ENCODE measurements at regions not wholly inside any gene's neighbourhood (a gene's known extent, or its start where the extent isn't known, plus 50 kb on each side); places are given as distances from the start of the nearest gene placed in this dataset.
"Not testable (repeated sequence)": the region's sequence is repeated elsewhere in the genome, so short reads cannot be mapped to it uniquely, and the experiment has no call there.

- not testable (repeated sequence) for H3K27me3 Mint-ChIP-seq; H3K27ac Mint-ChIP-seq (ENCODE audit: low read depth); DNase-seq (ENCODE audit: low spot score in 2 of 2); H3K4me3 Mint-ChIP-seq; H3K4me1 Mint-ChIP-seq; ATAC-seq (replicated peaks; ENCODE audit: extremely low read depth, poor library complexity, severe bottlenecking); H3K36me3 Mint-ChIP-seq (ENCODE audit: insufficient read depth)
- H3K9me3 Mint-ChIP-seq: peaks cover 21% of the 10 kb centered on the region
Observed at GRCh38 chr5:166810093-166810658, 1481.3 kb upstream of the WWC1 start.

- H3K27me3 Mint-ChIP-seq: no peaks in the 10 kb centered on the region
Observed at GRCh38 chr5:166810721-166811120, 1480.7 kb upstream of the WWC1 start.

GRCh38 chr5:166823360-166823759, 1468.1 kb upstream of the WWC1 start:
- peaks cover 2% of the 10 kb centered on the region for H3K36me3 Mint-ChIP-seq (ENCODE audit: insufficient read depth)
- DNase-seq (ENCODE audit: low spot score in 2 of 2) (no peak), ATAC-seq (replicated peaks; ENCODE audit: extremely low read depth, poor library complexity, severe bottlenecking) (no peak)
- H3K27ac Mint-ChIP-seq (ENCODE audit: low read depth): no peak overlapping the region
- H3K4me1 Mint-ChIP-seq: no peaks in the 10 kb centered on the region
- no peak overlapping the region for H3K4me3 Mint-ChIP-seq
- H3K27me3 Mint-ChIP-seq: no peaks in the 10 kb centered on the region
- H3K9me3 Mint-ChIP-seq: peaks cover 16% of the 10 kb centered on the region

More at GRCh38 chr5:166810721-166811120, 1480.7 kb upstream of the WWC1 start:
- Mint-ChIP-seq H3K36me3 (ENCODE audit: insufficient read depth) (no peaks in the 10 kb centered on the region), H3K9me3 (peaks cover 16% of the 10 kb centered on the region), H3K27ac (ENCODE audit: low read depth) (no peak overlapping the region), H3K4me3 (no peak overlapping the region), H3K4me1 (no peaks in the 10 kb centered on the region)
- no peak for ATAC-seq (replicated peaks; ENCODE audit: extremely low read depth, poor library complexity, severe bottlenecking)
- no peak for DNase-seq (ENCODE audit: low spot score in 2 of 2)

- no peak for ATAC-seq (replicated peaks; ENCODE audit: extremely low read depth, poor library complexity, severe bottlenecking)
- no peaks in the 10 kb centered on the region for H3K36me3 Mint-ChIP-seq (ENCODE audit: insufficient read depth)
Observed at GRCh38 chr5:166834246-166834645, 1457.2 kb upstream of the WWC1 start.

DNA sequence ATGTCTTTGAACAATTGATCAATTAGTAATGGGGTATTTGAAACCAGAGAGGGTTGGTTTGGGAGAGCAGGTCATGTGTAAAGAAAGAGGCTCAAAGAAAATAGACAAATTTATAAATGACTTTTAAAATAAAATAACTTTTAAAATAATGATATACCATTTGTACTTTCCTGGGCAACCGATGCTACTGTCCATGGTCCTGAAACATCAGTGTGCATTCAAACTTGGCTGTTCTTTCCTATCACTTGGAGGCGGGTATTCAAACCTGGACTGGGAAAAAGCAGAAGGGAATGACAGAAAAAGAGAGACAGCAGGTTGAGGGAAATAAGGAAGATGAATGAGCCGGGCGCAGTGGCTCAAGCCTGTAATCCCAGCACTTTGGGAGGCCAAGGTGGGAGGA, 1446.4 kb upstream of the WWC1 start:
- DNase-seq (ENCODE audit: low spot score in 2 of 2) (no peak), ATAC-seq (replicated peaks; ENCODE audit: extremely low read depth, poor library complexity, severe bottlenecking) (no peak)
- Mint-ChIP-seq H3K27ac (ENCODE audit: low read depth) (no peak overlapping the region), H3K27me3 (no peaks in the 10 kb centered on the region), H3K4me3 (no peak overlapping the region), H3K4me1 (no peaks in the 10 kb centered on the region), H3K36me3 (ENCODE audit: insufficient read depth) (peaks cover 1% of the 10 kb centered on the region), H3K9me3 (peaks cover 44% of the 10 kb centered on the region)

More at GRCh38 chr5:166834246-166834645, 1457.2 kb upstream of the WWC1 start:
- H3K4me1 Mint-ChIP-seq: no peaks in the 10 kb centered on the region
- DNase-seq (ENCODE audit: low spot score in 2 of 2): no peak
- H3K4me3 Mint-ChIP-seq: no peak overlapping the region
- H3K27me3 Mint-ChIP-seq: no peaks in the 10 kb centered on the region
- peaks cover 14% of the 10 kb centered on the region for H3K9me3 Mint-ChIP-seq
- H3K27ac Mint-ChIP-seq (ENCODE audit: low read depth): no peak overlapping the region

DNA sequence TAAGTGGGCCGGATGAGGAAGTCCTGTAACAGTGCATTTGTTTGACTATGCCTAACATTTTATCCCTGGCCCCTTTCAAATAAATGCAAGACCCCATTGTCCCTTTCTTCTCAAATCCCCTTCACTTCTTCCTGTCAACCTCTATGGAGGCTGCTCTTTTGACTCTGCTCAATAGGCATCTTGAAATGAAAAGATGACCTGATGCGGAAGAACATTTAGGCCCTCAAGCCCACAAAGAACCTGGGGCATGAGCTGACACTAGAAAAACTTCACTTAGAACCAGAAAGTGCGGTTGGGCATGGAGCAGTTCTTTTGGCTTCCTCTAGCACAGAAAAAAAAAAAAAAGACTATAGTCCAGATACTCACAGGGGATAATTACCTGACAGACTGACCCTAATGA, 1434.7 kb upstream of the WWC1 start:
- H3K4me1 Mint-ChIP-seq: no peaks in the 10 kb centered on the region
- H3K9me3 Mint-ChIP-seq: peaks cover 13% of the 10 kb centered on the region
- no peaks in the 10 kb centered on the region for H3K27me3 Mint-ChIP-seq
- ATAC-seq (replicated peaks; ENCODE audit: extremely low read depth, poor library complexity, severe bottlenecking): no peak
- no peak overlapping the region for H3K27ac Mint-ChIP-seq (ENCODE audit: low read depth)
- DNase-seq (ENCODE audit: low spot score in 2 of 2): no peak
- H3K4me3 Mint-ChIP-seq: no peak overlapping the region
- H3K36me3 Mint-ChIP-seq (ENCODE audit: insufficient read depth): no peaks in the 10 kb centered on the region

DNA sequence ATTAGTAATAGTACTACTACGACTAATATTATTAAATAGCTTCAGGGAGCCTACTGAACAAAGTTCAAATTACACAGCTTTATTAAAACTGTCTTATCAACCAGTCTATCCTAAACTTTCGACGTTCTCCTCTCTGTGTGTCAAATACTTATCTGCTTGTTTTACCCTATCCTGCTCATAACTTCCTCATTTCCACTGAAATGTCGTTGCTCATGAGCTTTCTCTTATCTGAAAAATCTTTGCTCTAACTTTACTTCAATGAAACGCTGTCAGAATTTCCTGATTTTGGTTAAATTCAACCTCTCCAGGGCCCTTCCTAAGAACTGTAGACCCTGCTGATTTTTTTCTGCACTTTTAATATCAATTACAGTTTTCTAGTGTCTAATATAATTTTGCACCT, 1431.0 kb upstream of the WWC1 start:
- Mint-ChIP-seq H3K9me3 (peaks cover 13% of the 10 kb centered on the region), H3K27ac (ENCODE audit: low read depth) (no peak overlapping the region), H3K4me1 (no peaks in the 10 kb centered on the region), H3K4me3 (no peak overlapping the region), H3K36me3 (ENCODE audit: insufficient read depth) (no peaks in the 10 kb centered on the region), H3K27me3 (no peaks in the 10 kb centered on the region)
- DNase-seq (ENCODE audit: low spot score in 2 of 2): no peak
- no peak for ATAC-seq (replicated peaks; ENCODE audit: extremely low read depth, poor library complexity, severe bottlenecking)

DNA sequence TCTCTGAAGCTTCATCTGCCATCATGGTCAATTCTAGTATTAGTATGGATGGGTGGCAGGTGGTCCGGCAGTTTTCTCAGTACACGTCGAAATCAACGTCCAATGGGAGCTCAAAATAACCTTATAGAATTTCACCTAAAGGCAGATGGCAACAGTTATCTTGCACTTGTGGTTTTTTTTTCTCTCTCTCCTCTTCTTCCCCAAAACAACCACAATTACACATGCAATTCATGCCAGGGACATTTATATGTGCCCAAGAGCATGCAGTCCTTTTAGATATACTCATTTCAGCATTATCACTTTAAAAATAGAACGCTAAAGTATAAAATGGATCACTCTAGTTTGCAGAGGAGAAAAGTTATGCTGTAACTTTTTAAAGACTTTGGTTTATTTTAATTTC, 1428.9 kb upstream of the WWC1 start:
- ATAC-seq (replicated peaks; ENCODE audit: extremely low read depth, poor library complexity, severe bottlenecking) (no peak), DNase-seq (ENCODE audit: low spot score in 2 of 2) (no peak)
- no peaks in the 10 kb centered on the region for H3K4me1 Mint-ChIP-seq
- peaks cover 13% of the 10 kb centered on the region for H3K9me3 Mint-ChIP-seq
- H3K27me3 Mint-ChIP-seq: no peaks in the 10 kb centered on the region
- H3K4me3 Mint-ChIP-seq: no peak overlapping the region
- H3K36me3 Mint-ChIP-seq (ENCODE audit: insufficient read depth): no peaks in the 10 kb centered on the region
- no peak overlapping the region for H3K27ac Mint-ChIP-seq (ENCODE audit: low read depth)

DNA sequence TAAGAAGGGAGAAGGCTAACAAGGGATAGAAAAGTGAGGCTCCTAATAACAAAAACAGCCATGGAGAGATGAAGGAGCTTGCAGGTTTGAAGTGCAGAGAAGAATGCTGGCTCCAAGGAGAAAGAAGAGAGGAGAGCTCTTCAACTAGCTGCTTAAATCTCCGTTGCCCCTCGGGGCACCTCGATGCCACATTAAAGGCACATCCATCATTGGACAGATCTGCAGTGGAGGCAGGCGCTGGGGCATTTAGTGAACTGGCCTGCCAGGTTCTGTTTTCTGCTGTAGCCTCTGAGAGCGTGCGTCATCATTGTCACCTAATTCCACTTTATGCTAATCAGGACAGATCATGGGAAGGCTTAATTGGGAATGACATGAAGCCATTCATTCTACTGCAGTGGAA, 1426.2 kb upstream of the WWC1 start:
- no peak for ATAC-seq (replicated peaks; ENCODE audit: extremely low read depth, poor library complexity, severe bottlenecking)
- Mint-ChIP-seq H3K27ac (ENCODE audit: low read depth) (no peak overlapping the region), H3K27me3 (no peaks in the 10 kb centered on the region), H3K36me3 (ENCODE audit: insufficient read depth) (no peaks in the 10 kb centered on the region), H3K4me1 (no peaks in the 10 kb centered on the region), H3K4me3 (no peak overlapping the region), H3K9me3 (peaks cover 17% of the 10 kb centered on the region)
- no peak for DNase-seq (ENCODE audit: low spot score in 2 of 2)

DNA sequence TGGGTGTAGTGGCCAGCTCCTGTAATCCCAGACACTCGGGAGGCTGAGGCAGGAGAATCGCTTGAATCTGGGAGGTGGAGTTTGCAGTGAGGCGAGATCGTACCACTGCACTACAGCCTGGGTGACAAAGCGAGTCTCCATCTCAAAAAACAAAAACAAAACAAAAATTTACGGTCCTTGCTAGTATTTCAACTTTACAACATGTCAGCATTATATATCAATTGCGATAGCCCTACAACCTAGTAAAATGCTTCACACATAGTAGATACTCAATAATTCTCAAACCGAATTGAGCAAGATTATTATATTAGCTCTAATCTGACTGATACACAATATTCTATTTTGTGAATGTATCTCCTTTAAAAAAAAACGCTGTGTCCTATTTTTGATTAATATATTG, 1411.0 kb upstream of the WWC1 start:
- ATAC-seq (replicated peaks; ENCODE audit: extremely low read depth, poor library complexity, severe bottlenecking): no peak
- no peak overlapping the region for H3K4me3 Mint-ChIP-seq
- no peaks in the 10 kb centered on the region for H3K36me3 Mint-ChIP-seq (ENCODE audit: insufficient read depth)

DNA sequence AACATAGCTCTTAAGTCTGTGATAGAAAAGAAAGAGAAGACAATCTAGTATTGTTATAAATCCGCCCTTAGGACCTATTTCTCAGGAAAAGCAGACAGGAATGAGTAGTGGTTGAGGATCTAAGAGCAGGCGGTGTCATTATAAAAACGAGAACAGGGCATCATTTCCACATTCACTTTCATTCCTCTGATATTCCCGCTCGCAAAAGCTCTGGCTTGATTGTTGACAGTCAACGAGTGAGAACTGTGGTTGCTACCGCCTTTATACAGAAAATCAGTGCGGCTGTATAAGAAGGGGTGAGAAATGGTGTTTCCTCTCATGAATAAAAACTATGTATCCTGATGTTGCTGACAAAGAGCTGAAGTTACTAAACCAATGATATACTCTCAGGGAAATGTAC, 1409.6 kb upstream of the WWC1 start:
- H3K27ac Mint-ChIP-seq (ENCODE audit: low read depth): no peak overlapping the region
- no peaks in the 10 kb centered on the region for H3K4me1 Mint-ChIP-seq
- ATAC-seq (replicated peaks; ENCODE audit: extremely low read depth, poor library complexity, severe bottlenecking) (no peak), DNase-seq (ENCODE audit: low spot score in 2 of 2) (no peak)
- H3K36me3 Mint-ChIP-seq (ENCODE audit: insufficient read depth): no peaks in the 10 kb centered on the region
- H3K9me3 Mint-ChIP-seq: peaks cover 6% of the 10 kb centered on the region
- H3K27me3 Mint-ChIP-seq: no peaks in the 10 kb centered on the region
- H3K4me3 Mint-ChIP-seq: no peak overlapping the region

More for the DNA sequence above, 1411.0 kb upstream of the WWC1 start:
- DNase-seq (ENCODE audit: low spot score in 2 of 2): no peak
- peaks cover 6% of the 10 kb centered on the region for H3K9me3 Mint-ChIP-seq
- H3K4me1 Mint-ChIP-seq: no peaks in the 10 kb centered on the region
- no peaks in the 10 kb centered on the region for H3K27me3 Mint-ChIP-seq
- no peak overlapping the region for H3K27ac Mint-ChIP-seq (ENCODE audit: low read depth)

DNA sequence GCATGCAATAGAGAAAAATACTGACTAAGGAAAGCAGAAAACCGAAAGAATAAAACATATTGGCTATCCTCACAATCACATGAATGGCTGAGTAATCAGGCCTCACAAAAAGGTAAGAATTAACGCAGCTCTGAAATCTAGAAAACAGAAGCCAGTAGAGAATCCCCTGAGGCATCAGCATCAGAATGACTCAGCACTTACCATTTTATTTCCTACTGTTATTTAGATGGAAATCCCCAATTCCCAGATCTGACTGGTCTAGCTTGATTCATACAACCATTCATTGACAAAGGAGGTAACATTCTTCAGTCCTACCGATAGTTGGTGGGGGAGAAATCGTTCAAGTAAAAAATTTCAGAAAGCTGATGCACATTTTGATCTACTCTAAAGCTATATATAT, 1408.4 kb upstream of the WWC1 start:
- no peaks in the 10 kb centered on the region for H3K36me3 Mint-ChIP-seq (ENCODE audit: insufficient read depth)
- H3K4me3 Mint-ChIP-seq: no peak overlapping the region
- DNase-seq (ENCODE audit: low spot score in 2 of 2): no peak
- H3K9me3 Mint-ChIP-seq: peaks cover 6% of the 10 kb centered on the region
- no peak for ATAC-seq (replicated peaks; ENCODE audit: extremely low read depth, poor library complexity, severe bottlenecking)
- no peak overlapping the region for H3K27ac Mint-ChIP-seq (ENCODE audit: low read depth)
- H3K4me1 Mint-ChIP-seq: no peaks in the 10 kb centered on the region
- no peaks in the 10 kb centered on the region for H3K27me3 Mint-ChIP-seq

DNA sequence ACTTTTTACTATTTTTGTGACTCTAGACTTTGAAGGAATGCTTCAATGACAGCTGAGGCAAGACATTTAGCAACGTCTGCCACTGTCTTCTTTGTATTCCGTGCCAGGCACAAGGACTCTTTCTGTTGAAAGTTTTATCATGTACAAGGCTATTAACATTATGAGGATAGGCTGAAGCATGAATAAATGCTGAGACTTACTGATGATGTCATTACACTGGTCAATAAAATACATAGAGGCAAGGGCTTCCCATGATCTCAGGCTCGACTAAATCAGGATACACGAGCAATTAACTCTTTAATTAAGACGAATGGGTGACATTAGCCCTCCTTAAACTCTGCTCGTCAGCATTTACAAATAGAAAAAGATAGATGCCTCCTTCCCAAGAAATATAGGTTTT, 1393.3 kb upstream of the WWC1 start:
- ATAC-seq (replicated peaks; ENCODE audit: extremely low read depth, poor library complexity, severe bottlenecking) (no peak), DNase-seq (ENCODE audit: low spot score in 2 of 2) (no peak)
- no peaks in the 10 kb centered on the region for H3K36me3 Mint-ChIP-seq (ENCODE audit: insufficient read depth)
- H3K4me3 Mint-ChIP-seq: no peak overlapping the region
- no peaks in the 10 kb centered on the region for H3K27me3 Mint-ChIP-seq
- peaks cover 22% of the 10 kb centered on the region for H3K9me3 Mint-ChIP-seq
- H3K4me1 Mint-ChIP-seq: no peaks in the 10 kb centered on the region
- H3K27ac Mint-ChIP-seq (ENCODE audit: low read depth): no peak overlapping the region

- Mint-ChIP-seq H3K4me1 (no peaks in the 10 kb centered on the region), H3K27me3 (no peaks in the 10 kb centered on the region), H3K9me3 (peaks cover 18% of the 10 kb centered on the region), H3K27ac (ENCODE audit: low read depth) (no peak overlapping the region), H3K36me3 (ENCODE audit: insufficient read depth) (no peaks in the 10 kb centered on the region), H3K4me3 (no peak overlapping the region)
- DNase-seq (ENCODE audit: low spot score in 2 of 2) (no peak), ATAC-seq (replicated peaks; ENCODE audit: extremely low read depth, poor library complexity, severe bottlenecking) (no peak)
Observed at GRCh38 chr5:166899343-166899742, 1392.1 kb upstream of the WWC1 start.
